GM19395 (cell line): ENCODE measurements at regions not wholly inside any gene's neighbourhood (a gene's known extent, or its start where the extent isn't known, plus 50 kb on each side); places are given as distances from the start of the nearest gene placed in this dataset.

ENCODE experiments used
- ATAC-seq: cut with Tn5 transposase; IDR thresholded peaks from one replicate; pipeline ENCODE4 v1.9.1; 2021; ENCODE audit warnings: mild to moderate bottlenecking, moderate library complexity; ENCODE audit not compliant: unreplicated experiment

GRCh38 chr20:24813080-24813479 lies 136.0 kb upstream of the CST7 start:
- no peak for ATAC-seq

DNA sequence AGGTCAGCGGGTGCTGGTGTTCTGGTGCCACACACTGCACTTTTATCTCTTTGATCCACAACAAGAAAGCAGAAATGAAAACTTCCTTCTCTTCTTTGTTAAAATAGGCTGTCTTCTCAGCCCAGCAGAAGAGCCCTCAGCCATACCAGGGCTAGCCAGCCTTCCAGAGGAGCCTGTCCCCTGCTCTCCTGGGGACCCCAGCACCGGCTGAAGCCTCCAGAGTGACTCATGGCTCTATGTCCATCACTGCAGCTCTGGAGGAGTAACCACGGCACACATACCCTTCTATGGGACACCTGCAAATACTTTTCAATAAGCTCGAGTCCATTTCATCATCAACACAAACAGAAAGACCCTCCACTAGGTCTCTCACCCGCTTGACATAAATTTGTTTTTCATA lies 135.6 kb upstream of the CST7 start:
- no peak for ATAC-seq

DNA sequence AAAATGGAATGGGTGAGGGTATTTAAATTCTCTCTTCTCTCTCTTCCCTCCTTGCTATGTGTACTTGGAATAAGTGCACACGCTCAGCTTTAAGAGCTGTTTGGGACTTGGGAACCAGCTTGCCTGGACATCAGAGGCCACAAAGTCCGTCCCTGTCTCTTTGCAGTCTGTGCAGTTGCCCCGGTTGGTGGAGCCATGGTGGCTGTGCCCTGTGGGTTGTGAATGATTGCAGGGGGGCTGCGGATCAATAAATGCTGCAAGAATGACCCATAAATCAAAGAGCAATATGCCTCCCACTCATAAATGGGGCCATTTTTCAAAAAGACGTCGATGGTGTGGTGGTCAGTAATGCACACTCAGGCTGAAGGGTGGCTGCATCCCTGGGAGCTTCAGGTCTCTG lies 135.1 kb upstream of the CST7 start:
- no peak for ATAC-seq

GRCh38 chr20:24814556-24815195 lies 134.4 kb upstream of the CST7 start:
- no peak for ATAC-seq

GRCh38 chr20:24815196-24815815 lies 133.8 kb upstream of the CST7 start:
- ATAC-seq, result no peak

GRCh38 chr20:24815931-24816330 lies 133.1 kb upstream of the CST7 start:
- ATAC-seq, result no peak

DNA sequence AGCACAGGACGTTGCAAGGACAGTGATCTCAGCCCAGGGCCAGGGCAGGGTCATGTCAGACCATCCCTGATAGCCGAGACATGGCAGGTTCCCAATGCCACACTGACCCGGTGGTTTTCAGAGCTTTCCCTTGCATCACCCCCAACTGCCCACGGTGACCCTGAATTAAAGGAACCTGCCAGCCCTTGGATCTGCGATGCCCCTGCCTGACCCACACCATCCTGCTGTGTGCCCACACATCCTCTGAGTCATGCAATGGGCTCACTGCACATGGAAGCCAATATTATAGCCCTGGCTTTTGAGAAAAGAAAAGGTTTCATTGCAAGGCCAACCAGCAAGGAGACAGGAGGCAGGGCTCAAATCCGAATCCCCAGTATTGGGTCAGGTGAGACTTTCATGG lies 132.6 kb upstream of the CST7 start:
- no peak for ATAC-seq

- ATAC-seq, result no peak
Observed at GRCh38 chr20:24816907-24817306, 132.2 kb upstream of the CST7 start.

- ATAC-seq, result no peak
Observed at GRCh38 chr20:24817351-24817750, 131.7 kb upstream of the CST7 start.

- no peak for ATAC-seq
Observed at GRCh38 chr20:24818056-24818455, 131.0 kb upstream of the CST7 start.

DNA sequence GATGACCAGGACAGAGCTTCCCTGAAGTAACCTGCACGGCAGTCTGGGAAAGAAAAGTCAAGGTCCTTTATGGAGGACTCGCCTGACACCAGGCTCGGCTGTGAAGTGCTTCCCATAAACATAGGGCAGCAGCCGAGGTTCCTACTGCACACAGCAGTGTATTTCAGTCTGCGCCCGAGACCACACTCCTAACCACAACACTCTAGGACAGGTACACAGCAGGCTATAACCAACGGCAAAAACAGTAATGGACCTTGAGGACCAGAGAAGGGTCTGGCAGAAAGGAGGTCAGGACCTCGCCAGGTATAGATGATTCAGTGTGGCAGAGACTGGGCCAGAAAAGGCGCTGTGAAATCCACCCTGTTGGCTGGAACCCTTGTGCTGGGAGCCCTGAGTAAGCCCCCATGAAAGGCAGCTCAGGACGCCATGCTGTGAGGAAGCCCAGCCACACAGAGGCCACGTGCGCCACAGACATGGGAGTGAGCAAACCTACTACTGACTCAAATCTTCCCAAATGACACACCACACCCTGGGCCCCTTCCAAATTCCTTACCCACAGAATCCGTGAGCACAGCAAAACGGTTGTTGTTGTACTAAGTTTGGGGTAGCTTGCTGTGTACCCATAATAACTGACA lies 129.6 kb upstream of the CST7 start:
- no peak for ATAC-seq

- no peak for ATAC-seq
Observed at GRCh38 chr20:24820345-24820744, 128.7 kb upstream of the CST7 start.

- ATAC-seq, result no peak
Observed at GRCh38 chr20:24821391-24821790, 127.7 kb upstream of the CST7 start.

GRCh38 chr20:24823176-24823784 lies 125.8 kb upstream of the CST7 start:
- ATAC-seq, result no peak

- no peak for ATAC-seq
Observed at GRCh38 chr20:24823989-24824693, 124.9 kb upstream of the CST7 start.

DNA sequence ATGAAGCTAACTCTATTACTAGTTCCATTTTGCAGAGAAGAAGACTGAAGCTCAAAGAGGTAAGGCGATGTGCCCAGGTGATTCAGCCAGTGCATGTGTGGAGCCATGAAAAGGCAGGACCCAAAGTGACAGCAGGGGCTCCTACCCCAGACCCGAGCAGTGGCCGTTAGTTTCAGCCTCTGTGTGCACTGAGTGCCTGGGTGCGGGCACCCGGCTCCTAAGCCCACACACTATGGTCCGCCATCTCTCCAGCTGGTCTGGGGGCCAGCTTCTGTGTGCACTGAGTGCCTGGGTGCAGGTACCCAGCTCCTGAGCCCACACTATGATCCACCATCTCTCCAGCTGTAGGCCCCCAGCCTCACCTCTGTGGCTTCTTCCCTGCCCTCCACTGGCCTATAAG lies 123.5 kb upstream of the CST7 start:
- ATAC-seq, result no peak

DNA sequence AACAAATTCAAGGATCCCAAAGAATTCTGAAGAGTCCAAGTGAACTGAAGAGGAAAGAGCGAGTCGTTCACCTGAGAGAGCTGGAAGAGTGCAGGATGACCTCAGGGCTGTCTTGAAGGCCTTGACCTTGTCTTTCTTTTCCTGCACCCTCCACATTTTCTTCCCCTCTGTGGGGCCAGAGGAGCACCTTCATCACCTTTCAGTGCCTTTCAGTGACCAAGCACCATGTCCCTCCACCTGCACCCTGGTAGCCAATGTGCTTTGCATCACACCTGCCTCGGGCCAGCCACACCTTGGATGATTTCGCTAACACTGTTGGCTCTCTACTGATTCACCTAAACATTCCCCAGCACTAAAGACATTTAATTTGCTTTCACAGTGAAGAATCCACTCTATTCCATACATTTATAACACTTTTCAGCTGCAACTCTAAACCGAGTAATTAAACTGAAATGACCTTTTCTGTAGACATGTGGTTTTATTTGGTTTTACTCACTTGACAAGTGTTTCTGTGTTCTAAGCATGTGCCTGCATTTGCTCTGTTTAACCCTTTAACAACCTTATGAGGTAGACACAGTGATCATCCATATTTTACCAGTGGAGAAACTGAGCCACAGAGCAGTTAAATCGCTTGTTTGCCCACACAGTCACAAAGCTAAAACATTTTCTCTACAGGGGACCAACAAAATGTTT lies 121.3 kb upstream of the CST7 start:
- no peak for ATAC-seq

DNA sequence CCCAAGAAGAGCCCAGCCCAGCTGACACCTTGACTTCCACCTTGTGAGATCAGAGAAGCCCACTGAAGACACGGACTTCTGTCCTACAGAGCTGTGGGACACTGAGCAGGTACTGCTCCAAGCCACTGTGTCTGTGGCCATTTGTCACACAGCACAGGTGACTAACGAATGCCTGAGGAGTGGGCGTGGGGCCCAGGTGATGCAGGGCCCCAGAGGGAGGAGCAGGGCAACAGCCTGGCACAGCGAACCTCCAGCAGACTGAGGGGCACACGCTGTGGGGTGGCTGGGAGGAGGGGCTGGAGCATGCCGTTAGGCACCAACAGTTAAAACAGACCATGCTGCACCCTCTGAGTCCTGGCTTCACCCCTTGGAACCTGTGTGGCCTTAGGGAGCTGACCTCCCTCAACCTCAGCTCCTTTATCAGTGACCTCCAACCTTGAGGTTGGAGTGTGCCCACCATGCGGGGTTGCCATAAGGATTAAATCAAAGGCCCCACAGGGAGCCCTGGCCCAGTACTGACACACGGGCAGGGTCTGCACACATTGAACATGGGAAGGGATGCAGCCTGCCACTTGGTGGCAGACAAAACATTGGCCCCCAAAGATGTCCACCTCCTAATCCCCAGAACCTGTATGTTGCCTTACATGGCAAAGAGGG lies 119.9 kb upstream of the CST7 start:
- ATAC-seq, result no peak

GRCh38 chr20:24829649-24830370 lies 119.3 kb upstream of the CST7 start:
- no peak for ATAC-seq

DNA sequence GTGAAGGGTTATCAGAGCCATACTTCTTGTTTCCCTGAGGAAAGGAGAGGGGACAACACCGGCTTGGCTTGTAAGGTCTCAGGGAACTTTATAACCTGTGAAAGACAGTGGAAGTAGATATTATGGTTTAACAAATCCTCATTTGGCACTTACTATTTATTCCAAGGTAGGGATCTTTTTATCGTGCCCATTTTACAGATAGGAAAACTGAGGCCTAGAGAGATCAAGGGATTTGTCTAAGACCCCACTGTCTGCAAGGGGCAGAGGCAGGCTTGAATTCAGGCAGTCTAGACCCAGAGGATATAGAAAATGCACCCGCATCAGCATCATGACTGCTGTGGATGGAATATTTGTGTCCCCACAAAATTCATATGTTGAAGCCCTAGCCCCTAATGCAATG lies 118.4 kb upstream of the CST7 start:
- ATAC-seq, result no peak
